ENCODE measurements at regions not wholly inside any gene's neighbourhood (a gene's known extent, or its start where the extent isn't known, plus 50 kb on each side); places are given as distances from the start of the nearest gene placed in this dataset.
"Not testable (repeated sequence)": the region's sequence is repeated elsewhere in the genome, so short reads cannot be mapped to it uniquely, and the experiment has no call there.

DNA sequence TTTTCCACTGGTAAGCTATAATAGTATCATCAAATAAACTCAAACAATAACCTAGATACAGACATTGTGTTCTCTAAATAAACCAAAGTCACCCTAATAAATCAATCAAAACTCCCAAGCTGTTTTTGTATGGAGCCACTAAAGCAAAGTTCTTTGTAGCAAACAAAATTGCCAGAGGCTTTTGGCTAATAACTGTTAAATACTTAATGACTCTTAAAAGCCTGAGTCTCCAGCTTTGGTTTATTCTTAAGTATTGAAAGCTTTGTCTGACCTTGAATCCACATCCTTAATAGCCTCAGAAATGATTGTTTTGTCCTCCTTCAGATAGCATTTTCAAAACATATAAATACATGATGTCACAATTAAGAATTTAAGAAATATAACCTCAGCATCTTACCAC lies 725.3 kb downstream of the SI start:
- no peak overlapping the region for H3K4me2 ChIP-seq (replicated peaks; ENCODE audit: low read depth, low read length, poor library complexity, severe bottlenecking)
- H3K27me3 ChIP-seq (replicated peaks in 1 of 4; ENCODE audit: control extremely low read depth in 1 of 4, control insufficient read depth in 3 of 4, insufficient read depth in 4 of 4, low read length in 3 of 4), result no peaks in the 10 kb centered on the region
- H4K20me1 ChIP-seq (ENCODE audit: control insufficient read depth, insufficient read depth, low read length, poor library complexity, severe bottlenecking), result no peaks in the 10 kb centered on the region
- ChIA-PET POLR2A (no interaction called here), CTCF (no interaction called here)
- H3K36me3 ChIP-seq (replicated peaks in 1 of 2; ENCODE audit: control extremely low read depth in 1 of 2, control insufficient read depth in 1 of 2, extremely low read depth in 1 of 2, insufficient read depth in 2 of 2, low read length in 1 of 2), result no peaks in the 10 kb centered on the region
- intact Hi-C loops (cut with micrococcal nuclease), result no loop called here
- H3K9me3 ChIP-seq (ENCODE audit: control extremely low read depth in 1 of 3, control insufficient read depth in 2 of 3, insufficient read depth in 1 of 3, low read length in 2 of 3), result no peaks in the 10 kb centered on the region
- Mint-ChIP-seq H3K27me3 (no peaks in the 10 kb centered on the region), H3K4me3 (no peak overlapping the region), H3K9me3 (ENCODE audit: insufficient read depth) (no peaks in the 10 kb centered on the region), H3K4me1 (no peaks in the 10 kb centered on the region), H3K27ac (no peak overlapping the region)
- no peaks in the 10 kb centered on the region for H3K4me1 ChIP-seq (ENCODE audit: control insufficient read depth in 2 of 2, insufficient read depth in 2 of 2, low read length in 2 of 2)
- H2AFZ ChIP-seq (ENCODE audit: insufficient read depth, low read depth, low read length, poor library complexity, severe bottlenecking), result no peak overlapping the region
- H3K4me3 ChIP-seq (ENCODE audit: control extremely low read depth in 1 of 5, extremely low read depth in 1 of 5, insufficient read depth in 1 of 5, low read depth in 2 of 5, low read length in 4 of 5), result no peak overlapping the region
- ATAC-seq (ENCODE audit: low read depth) (no peak), DNase-seq (no peak)
- no peak overlapping the region for H3K27ac ChIP-seq (ENCODE audit: low read length in 2 of 2)
- H3K9ac ChIP-seq (ENCODE audit: low read length), result no peak overlapping the region
- no peak for TF ChIP-seq EZH2 (IDR thresholded peaks at IDR 0.05; ENCODE audit: borderline replicate concordance, insufficient read depth, low read depth, low read length, poor library complexity, severe bottlenecking)
- H3K79me2 ChIP-seq (ENCODE audit: control insufficient read depth, insufficient read depth, low read length), result no peaks in the 10 kb centered on the region

- Histone ChIP-seq H4K20me1 (ENCODE audit: control insufficient read depth, insufficient read depth, low read length, poor library complexity, severe bottlenecking) (no peaks in the 10 kb centered on the region), H3K4me1 (ENCODE audit: control insufficient read depth in 2 of 2, insufficient read depth in 2 of 2, low read length in 2 of 2) (no peaks in the 10 kb centered on the region), H3K27me3 (replicated peaks in 1 of 4; ENCODE audit: control extremely low read depth in 1 of 4, control insufficient read depth in 3 of 4, insufficient read depth in 4 of 4, low read length in 3 of 4) (no peaks in the 10 kb centered on the region), H3K9ac (ENCODE audit: low read length) (no peak overlapping the region), H3K4me3 (ENCODE audit: control extremely low read depth in 1 of 5, extremely low read depth in 1 of 5, insufficient read depth in 1 of 5, low read depth in 2 of 5, low read length in 4 of 5) (no peak overlapping the region), H3K27ac (ENCODE audit: low read length in 2 of 2) (no peak overlapping the region), H3K4me2 (replicated peaks; ENCODE audit: low read depth, low read length, poor library complexity, severe bottlenecking) (no peak overlapping the region), H3K79me2 (ENCODE audit: control insufficient read depth, insufficient read depth, low read length) (no peaks in the 10 kb centered on the region), H3K9me3 (ENCODE audit: control extremely low read depth in 1 of 3, control insufficient read depth in 2 of 3, insufficient read depth in 1 of 3, low read length in 2 of 3) (no peaks in the 10 kb centered on the region), H3K36me3 (replicated peaks in 1 of 2; ENCODE audit: control extremely low read depth in 1 of 2, control insufficient read depth in 1 of 2, extremely low read depth in 1 of 2, insufficient read depth in 2 of 2, low read length in 1 of 2) (no peaks in the 10 kb centered on the region), H2AFZ (ENCODE audit: insufficient read depth, low read depth, low read length, poor library complexity, severe bottlenecking) (no peak overlapping the region)
- intact Hi-C loops (cut with micrococcal nuclease), result no loop called here
- H3K4me1 Mint-ChIP-seq, result no peaks in the 10 kb centered on the region
- H3K27ac Mint-ChIP-seq, result no peak overlapping the region
- ATAC-seq (ENCODE audit: low read depth) (no peak), DNase-seq (no peak)
- no peaks in the 10 kb centered on the region for H3K27me3 Mint-ChIP-seq
- peaks cover 4% of the 10 kb centered on the region for H3K9me3 Mint-ChIP-seq (ENCODE audit: insufficient read depth)
- POLR2A ChIA-PET, result no interaction called here
- H3K4me3 Mint-ChIP-seq, result no peak overlapping the region
- CTCF ChIA-PET, result no interaction called here
- no peak for TF ChIP-seq EZH2 (IDR thresholded peaks at IDR 0.05; ENCODE audit: borderline replicate concordance, insufficient read depth, low read depth, low read length, poor library complexity, severe bottlenecking)
- TF ChIP-seq, protein P1, sequence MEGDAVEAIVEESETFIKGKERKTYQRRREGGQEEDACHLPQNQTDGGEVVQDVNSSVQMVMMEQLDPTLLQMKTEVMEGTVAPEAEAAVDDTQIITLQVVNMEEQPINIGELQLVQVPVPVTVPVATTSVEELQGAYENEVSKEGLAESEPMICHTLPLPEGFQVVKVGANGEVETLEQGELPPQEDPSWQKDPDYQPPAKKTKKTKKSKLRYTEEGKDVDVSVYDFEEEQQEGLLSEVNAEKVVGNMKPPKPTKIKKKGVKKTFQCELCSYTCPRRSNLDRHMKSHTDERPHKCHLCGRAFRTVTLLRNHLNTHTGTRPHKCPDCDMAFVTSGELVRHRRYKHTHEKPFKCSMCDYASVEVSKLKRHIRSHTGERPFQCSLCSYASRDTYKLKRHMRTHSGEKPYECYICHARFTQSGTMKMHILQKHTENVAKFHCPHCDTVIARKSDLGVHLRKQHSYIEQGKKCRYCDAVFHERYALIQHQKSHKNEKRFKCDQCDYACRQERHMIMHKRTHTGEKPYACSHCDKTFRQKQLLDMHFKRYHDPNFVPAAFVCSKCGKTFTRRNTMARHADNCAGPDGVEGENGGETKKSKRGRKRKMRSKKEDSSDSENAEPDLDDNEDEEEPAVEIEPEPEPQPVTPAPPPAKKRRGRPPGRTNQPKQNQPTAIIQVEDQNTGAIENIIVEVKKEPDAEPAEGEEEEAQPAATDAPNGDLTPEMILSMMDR (IDR thresholded peaks at IDR 0.05), result no peak
These were observed 727.2 kb downstream of the SI start for GRCh38 chr3:164351131-164351530.

- H3K4me3 Mint-ChIP-seq; ATAC-seq (ENCODE audit: low read depth); H3K4me1 ChIP-seq (ENCODE audit: control insufficient read depth in 2 of 2, insufficient read depth in 2 of 2, low read length in 2 of 2); DNase-seq; H3K27ac ChIP-seq (ENCODE audit: low read length in 2 of 2); H3K79me2 ChIP-seq (ENCODE audit: control insufficient read depth, insufficient read depth, low read length); H4K20me1 ChIP-seq (ENCODE audit: control insufficient read depth, insufficient read depth, low read length, poor library complexity, severe bottlenecking); H3K27me3 ChIP-seq (replicated peaks in 1 of 4; ENCODE audit: control extremely low read depth in 1 of 4, control insufficient read depth in 3 of 4, insufficient read depth in 4 of 4, low read length in 3 of 4); H3K27ac Mint-ChIP-seq; POLR2A ChIA-PET; CTCF ChIA-PET; intact Hi-C loops (cut with micrococcal nuclease); H3K4me2 ChIP-seq (replicated peaks; ENCODE audit: low read depth, low read length, poor library complexity, severe bottlenecking); H3K9me3 Mint-ChIP-seq (ENCODE audit: insufficient read depth); H3K9ac ChIP-seq (ENCODE audit: low read length); H3K36me3 ChIP-seq (replicated peaks in 1 of 2; ENCODE audit: control extremely low read depth in 1 of 2, control insufficient read depth in 1 of 2, extremely low read depth in 1 of 2, insufficient read depth in 2 of 2, low read length in 1 of 2); H3K27me3 Mint-ChIP-seq; H2AFZ ChIP-seq (ENCODE audit: insufficient read depth, low read depth, low read length, poor library complexity, severe bottlenecking); H3K4me1 Mint-ChIP-seq; H3K4me3 ChIP-seq (ENCODE audit: control extremely low read depth in 1 of 5, extremely low read depth in 1 of 5, insufficient read depth in 1 of 5, low read depth in 2 of 5, low read length in 4 of 5): not testable (repeated sequence)
- WGBS (ENCODE audit: insufficient coverage), result 100% methylated on average over 3 of the region's 5 CpGs
- H3K9me3 ChIP-seq (ENCODE audit: control extremely low read depth in 1 of 3, control insufficient read depth in 2 of 3, insufficient read depth in 1 of 3, low read length in 2 of 3), result peaks cover 0 to 11% (median 0%) of the 10 kb centered on the region in 3 donors
These were observed 736.1 kb downstream of the SI start for GRCh38 chr3:164342206-164342605.

Measured in B cell (primary cell).